ENCODE measurements at regions not wholly inside any gene's neighbourhood (a gene's known extent, or its start where the extent isn't known, plus 50 kb on each side); places are given as distances from the start of the nearest gene placed in this dataset.
A peak's percentile ranks its signal among the peaks of the same experiment; 100 is the strongest.

- Histone ChIP-seq H3K27ac (peak overlapping the region; percentile 32), H3K27me3 (ENCODE audit: control insufficient read depth, insufficient read depth, low read length) (no peaks in the 10 kb centered on the region), H3K4me3 (ENCODE audit: low read depth, low read length) (no peak overlapping the region), H3K79me2 (no peaks in the 10 kb centered on the region), H3K4me2 (ENCODE audit: low read length) (no peak overlapping the region), H3K9ac (no peak overlapping the region), H2AFZ (no peak overlapping the region), H3K9me3 (ENCODE audit: control insufficient read depth, low read length) (no peaks in the 10 kb centered on the region), H3K4me1 (no peaks in the 10 kb centered on the region), H3K36me3 (ENCODE audit: control insufficient read depth, insufficient read depth, low read length) (no peaks in the 10 kb centered on the region)
- no peak for TF ChIP-seq CTCF (IDR thresholded peaks at IDR 0.05)
These were observed 66.1 kb upstream of the ARHGAP20 start for GRCh38 chr11:110778343-110778742.

- Histone ChIP-seq H3K4me2 (ENCODE audit: low read length) (no peak overlapping the region), H3K79me2 (no peaks in the 10 kb centered on the region), H3K4me1 (no peaks in the 10 kb centered on the region), H2AFZ (no peak overlapping the region), H3K27ac (peak overlapping the region; percentile 32), H3K9me3 (ENCODE audit: control insufficient read depth, low read length) (no peaks in the 10 kb centered on the region), H3K4me3 (ENCODE audit: low read depth, low read length) (no peak overlapping the region), H3K36me3 (ENCODE audit: control insufficient read depth, insufficient read depth, low read length) (no peaks in the 10 kb centered on the region), H3K27me3 (ENCODE audit: control insufficient read depth, insufficient read depth, low read length) (no peaks in the 10 kb centered on the region), H3K9ac (no peak overlapping the region)
- TF ChIP-seq CTCF (IDR thresholded peaks at IDR 0.05) = no peak
These were observed 65.5 kb upstream of the ARHGAP20 start for GRCh38 chr11:110777775-110778174.

- TF ChIP-seq CTCF (IDR thresholded peaks at IDR 0.05) = no peak
- no peak overlapping the region for H3K27ac ChIP-seq
- no peak overlapping the region for H3K4me3 ChIP-seq (ENCODE audit: low read depth, low read length)
These were observed 63.8 kb upstream of the ARHGAP20 start for GRCh38 chr11:110776081-110776480.

GRCh38 chr11:110774138-110775014 is 62.1 kb upstream of the ARHGAP20 start:
- Histone ChIP-seq H3K36me3 (ENCODE audit: control insufficient read depth, insufficient read depth, low read length) (no peaks in the 10 kb centered on the region), H3K4me3 (ENCODE audit: low read depth, low read length) (no peak overlapping the region), H3K4me2 (ENCODE audit: low read length) (no peak overlapping the region), H3K9ac (no peak overlapping the region), H3K79me2 (no peaks in the 10 kb centered on the region), H3K9me3 (ENCODE audit: control insufficient read depth, low read length) (no peaks in the 10 kb centered on the region), H3K4me1 (no peaks in the 10 kb centered on the region), H2AFZ (no peak overlapping the region), H3K27ac (no peak overlapping the region), H3K27me3 (ENCODE audit: control insufficient read depth, insufficient read depth, low read length) (no peaks in the 10 kb centered on the region)
- no peak for TF ChIP-seq CTCF (IDR thresholded peaks at IDR 0.05)

More at GRCh38 chr11:110776081-110776480, 63.8 kb upstream of the ARHGAP20 start:
- Histone ChIP-seq H3K4me2 (ENCODE audit: low read length) (no peak overlapping the region), H3K4me1 (no peaks in the 10 kb centered on the region), H3K27me3 (ENCODE audit: control insufficient read depth, insufficient read depth, low read length) (no peaks in the 10 kb centered on the region), H3K9ac (no peak overlapping the region), H3K9me3 (ENCODE audit: control insufficient read depth, low read length) (no peaks in the 10 kb centered on the region), H3K36me3 (ENCODE audit: control insufficient read depth, insufficient read depth, low read length) (no peaks in the 10 kb centered on the region), H2AFZ (no peak overlapping the region), H3K79me2 (no peaks in the 10 kb centered on the region)

GRCh38 chr11:110773442-110773841 is 61.2 kb upstream of the ARHGAP20 start:
- Histone ChIP-seq H3K4me2 (ENCODE audit: low read length) (no peak overlapping the region), H3K27me3 (ENCODE audit: control insufficient read depth, insufficient read depth, low read length) (no peaks in the 10 kb centered on the region), H3K79me2 (no peaks in the 10 kb centered on the region), H3K4me3 (ENCODE audit: low read depth, low read length) (no peak overlapping the region), H3K4me1 (no peaks in the 10 kb centered on the region), H2AFZ (no peak overlapping the region), H3K9ac (no peak overlapping the region), H3K36me3 (ENCODE audit: control insufficient read depth, insufficient read depth, low read length) (no peaks in the 10 kb centered on the region), H3K9me3 (ENCODE audit: control insufficient read depth, low read length) (no peaks in the 10 kb centered on the region), H3K27ac (no peak overlapping the region)
- TF ChIP-seq CTCF (IDR thresholded peaks at IDR 0.05) = no peak
